Femur (tissue), 1 donor: ENCODE measurements at regions not wholly inside any gene's neighbourhood (a gene's known extent, or its start where the extent isn't known, plus 50 kb on each side); places are given as distances from the start of the nearest gene placed in this dataset.

Experiments
- DNase-seq: peaks from one replicate; pipeline ENCODE4 v3.0.0-alpha.2; 2017

GRCh38 chr6:137352859-137353258 is 133.7 kb upstream of the IFNGR1 start:
- no peak for DNase-seq

- no peak for DNase-seq
Observed at GRCh38 chr6:137351890-137352289, 132.7 kb upstream of the IFNGR1 start.

GRCh38 chr6:137350857-137351256 is 131.7 kb upstream of the IFNGR1 start:
- DNase-seq: no peak

GRCh38 chr6:137349856-137350830 is 131.0 kb upstream of the IFNGR1 start:
- no peak for DNase-seq

- DNase-seq: no peak
Observed at GRCh38 chr6:137348777-137349176, 129.6 kb upstream of the IFNGR1 start.

GRCh38 chr6:137343241-137343640 is 124.1 kb upstream of the IFNGR1 start:
- DNase-seq: no peak

GRCh38 chr6:137342607-137343190 is 123.5 kb upstream of the IFNGR1 start:
- peak; percentile 35 for DNase-seq

GRCh38 chr6:137341681-137342195 is 122.6 kb upstream of the IFNGR1 start:
- peak; percentile 45 for DNase-seq

- DNase-seq: no peak
Observed at GRCh38 chr6:137339929-137340559, 120.9 kb upstream of the IFNGR1 start.

- DNase-seq: no peak
Observed at GRCh38 chr6:137334884-137335283, 115.7 kb upstream of the IFNGR1 start.

- no peak for DNase-seq
Observed at GRCh38 chr6:137334094-137334493, 114.9 kb upstream of the IFNGR1 start.

- no peak for DNase-seq
Observed at GRCh38 chr6:137332637-137333280, 113.6 kb upstream of the IFNGR1 start.

GRCh38 chr6:137323860-137324259 is 104.7 kb upstream of the IFNGR1 start:
- DNase-seq: no peak

GRCh38 chr6:137320271-137320670 is 101.1 kb upstream of the IFNGR1 start:
- DNase-seq: no peak

- DNase-seq: no peak
Observed at GRCh38 chr6:137316626-137317025, 97.4 kb upstream of the IFNGR1 start.

GRCh38 chr6:137315081-137315480 is 95.9 kb upstream of the IFNGR1 start:
- DNase-seq: no peak

- peak; percentile 70 for DNase-seq
Observed at GRCh38 chr6:137313928-137314855, 95.0 kb upstream of the IFNGR1 start.

- DNase-seq: no peak
Observed at GRCh38 chr6:137313211-137313610, 94.0 kb upstream of the IFNGR1 start.

- no peak for DNase-seq
Observed at GRCh38 chr6:137311940-137312339, 92.8 kb upstream of the IFNGR1 start.

GRCh38 chr6:137309078-137309762 is 90.0 kb upstream of the IFNGR1 start:
- DNase-seq: peak; percentile 74
